ENCODE measurements at regions not wholly inside any gene's neighbourhood (a gene's known extent, or its start where the extent isn't known, plus 50 kb on each side); places are given as distances from the start of the nearest gene placed in this dataset.

DNA sequence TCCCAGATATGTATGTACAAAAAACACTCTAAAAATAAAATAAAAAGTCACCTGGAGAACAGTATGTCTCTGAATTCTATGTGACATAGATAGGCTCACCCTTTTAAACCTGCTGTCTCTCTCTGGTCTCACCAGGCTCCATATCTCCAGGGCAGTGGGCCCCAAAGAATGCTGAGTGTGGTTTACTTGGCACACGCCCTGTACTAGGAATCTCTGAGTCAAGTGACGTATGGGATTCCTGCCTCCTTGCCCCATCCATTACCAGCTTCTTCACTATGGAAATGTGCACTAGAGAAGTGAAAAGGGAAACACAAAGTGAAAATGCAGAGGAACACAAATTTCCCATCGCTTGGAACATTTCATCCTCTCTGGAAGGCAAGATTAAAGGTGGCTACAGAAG is 722.2 kb upstream of the TENM4 start:
- Histone ChIP-seq H3K4me2 (ENCODE audit: low read length) (no peak overlapping the region), H4K20me1 (ENCODE audit: low read length) (no peaks in the 10 kb centered on the region), H3K79me2 (ENCODE audit: low read length) (no peaks in the 10 kb centered on the region), H3F3A (ENCODE audit: low read length, unreplicated experiment) (no peaks in the 10 kb centered on the region), H3K36me3 (ENCODE audit: low read depth, low read length) (no peaks in the 10 kb centered on the region), H2AFZ (ENCODE audit: low read length) (no peak overlapping the region), H3K27me3 (ENCODE audit: low read length) (no peaks in the 10 kb centered on the region), H3K27ac (ENCODE audit: low read length) (no peak overlapping the region), H3K9me2 (replicated peaks; ENCODE audit: low read length) (no peaks in the 10 kb centered on the region), H3K9ac (ENCODE audit: low read length) (no peak overlapping the region), H3K4me3 (ENCODE audit: low read length) (no peak overlapping the region), H3K4me1 (ENCODE audit: insufficient read depth, low read length) (no peaks in the 10 kb centered on the region), H3K9me3 (ENCODE audit: low read length) (no peaks in the 10 kb centered on the region)
- ATAC-seq: no peak
- intact Hi-C loops (cut with micrococcal nuclease): no loop called here
- CTCF ChIA-PET: no interaction called here
- POLR2A ChIA-PET (ENCODE audit: unreplicated experiment): no interaction called here
- TF ChIP-seq EZH2 (IDR thresholded peaks at IDR 0.05; ENCODE audit: low read length, unreplicated experiment) (no peak), EZH2phosphoT487 (IDR thresholded peaks at IDR 0.05; ENCODE audit: borderline replicate concordance, low read length) (no peak)
- TF ChIP-seq, protein P1, sequence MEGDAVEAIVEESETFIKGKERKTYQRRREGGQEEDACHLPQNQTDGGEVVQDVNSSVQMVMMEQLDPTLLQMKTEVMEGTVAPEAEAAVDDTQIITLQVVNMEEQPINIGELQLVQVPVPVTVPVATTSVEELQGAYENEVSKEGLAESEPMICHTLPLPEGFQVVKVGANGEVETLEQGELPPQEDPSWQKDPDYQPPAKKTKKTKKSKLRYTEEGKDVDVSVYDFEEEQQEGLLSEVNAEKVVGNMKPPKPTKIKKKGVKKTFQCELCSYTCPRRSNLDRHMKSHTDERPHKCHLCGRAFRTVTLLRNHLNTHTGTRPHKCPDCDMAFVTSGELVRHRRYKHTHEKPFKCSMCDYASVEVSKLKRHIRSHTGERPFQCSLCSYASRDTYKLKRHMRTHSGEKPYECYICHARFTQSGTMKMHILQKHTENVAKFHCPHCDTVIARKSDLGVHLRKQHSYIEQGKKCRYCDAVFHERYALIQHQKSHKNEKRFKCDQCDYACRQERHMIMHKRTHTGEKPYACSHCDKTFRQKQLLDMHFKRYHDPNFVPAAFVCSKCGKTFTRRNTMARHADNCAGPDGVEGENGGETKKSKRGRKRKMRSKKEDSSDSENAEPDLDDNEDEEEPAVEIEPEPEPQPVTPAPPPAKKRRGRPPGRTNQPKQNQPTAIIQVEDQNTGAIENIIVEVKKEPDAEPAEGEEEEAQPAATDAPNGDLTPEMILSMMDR (conservative IDR thresholded peaks at IDR 0.05; ENCODE audit: low read depth, low read length): no peak
- BruUV-seq (replicated peaks): no TSS peak
- peak; percentile 57 for DNase-seq

DNA sequence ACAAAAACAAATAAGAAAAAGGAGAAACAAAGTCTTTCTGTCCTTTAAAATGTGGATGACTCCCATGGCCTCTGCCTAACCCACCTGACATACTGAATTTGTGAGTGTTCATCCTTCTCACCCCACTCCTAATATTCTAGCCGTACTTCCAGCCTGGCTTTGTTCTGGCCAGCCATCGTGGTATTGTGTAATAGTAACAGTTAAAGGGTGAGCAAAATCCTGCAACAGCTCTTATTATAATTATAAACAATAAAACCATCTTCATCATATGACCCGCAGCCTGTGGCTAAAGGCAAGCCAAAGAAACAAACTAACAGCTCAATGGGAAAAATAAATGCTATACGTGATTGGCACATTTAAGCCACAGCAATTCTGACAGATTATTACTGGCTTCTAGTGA is 721.6 kb upstream of the TENM4 start:
- no peak for TF ChIP-seq EZH2phosphoT487 (IDR thresholded peaks at IDR 0.05; ENCODE audit: borderline replicate concordance, low read length)
- TF ChIP-seq, protein P1 (conservative IDR thresholded peaks at IDR 0.05; ENCODE audit: low read depth, low read length): no peak
- no peak for TF ChIP-seq EZH2 (IDR thresholded peaks at IDR 0.05; ENCODE audit: low read length, unreplicated experiment)
- Histone ChIP-seq H3K4me3 (ENCODE audit: low read length) (no peak overlapping the region), H3K4me1 (ENCODE audit: insufficient read depth, low read length) (no peaks in the 10 kb centered on the region), H3K9me3 (ENCODE audit: low read length) (no peaks in the 10 kb centered on the region), H3K27ac (ENCODE audit: low read length) (no peak overlapping the region), H3K4me2 (ENCODE audit: low read length) (no peak overlapping the region), H3K27me3 (ENCODE audit: low read length) (no peaks in the 10 kb centered on the region), H3K9ac (ENCODE audit: low read length) (no peak overlapping the region), H3K79me2 (ENCODE audit: low read length) (no peaks in the 10 kb centered on the region), H4K20me1 (ENCODE audit: low read length) (no peaks in the 10 kb centered on the region), H3K9me2 (replicated peaks; ENCODE audit: low read length) (no peaks in the 10 kb centered on the region), H2AFZ (ENCODE audit: low read length) (no peak overlapping the region), H3F3A (ENCODE audit: low read length, unreplicated experiment) (no peaks in the 10 kb centered on the region), H3K36me3 (ENCODE audit: low read depth, low read length) (no peaks in the 10 kb centered on the region)
- POLR2A ChIA-PET (ENCODE audit: unreplicated experiment): no interaction called here
- intact Hi-C loops (cut with micrococcal nuclease): no loop called here
- DNase-seq: no peak
- ATAC-seq: no peak
- CTCF ChIA-PET: no interaction called here
- no TSS peak for BruUV-seq (replicated peaks)

DNA sequence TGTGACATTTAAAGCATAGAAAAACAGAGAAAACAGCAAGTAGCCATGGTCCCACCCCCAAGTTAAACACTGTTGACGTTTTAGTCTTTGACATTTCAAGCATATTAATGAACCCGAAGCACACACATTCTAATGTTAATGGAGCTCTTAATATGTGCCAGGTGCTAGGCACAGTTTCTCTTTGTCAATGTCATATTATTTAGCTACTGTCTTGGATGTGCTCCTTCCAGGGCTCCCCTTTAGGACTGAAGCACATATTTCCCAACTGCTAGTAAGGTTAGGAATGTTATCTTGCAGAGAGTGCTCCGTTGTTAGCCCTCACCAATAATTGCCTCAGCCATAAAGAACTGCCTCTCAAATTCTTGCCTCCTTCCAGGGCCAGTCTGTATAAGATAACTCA is 716.6 kb upstream of the TENM4 start:
- H3K79me2 ChIP-seq (ENCODE audit: low read length): no peaks in the 10 kb centered on the region
- intact Hi-C loops (cut with micrococcal nuclease): no loop called here
- no peaks in the 10 kb centered on the region for H3K27me3 ChIP-seq (ENCODE audit: low read length)
- H3K4me1 ChIP-seq (ENCODE audit: insufficient read depth, low read length): no peaks in the 10 kb centered on the region
- H3F3A ChIP-seq (ENCODE audit: low read length, unreplicated experiment): no peaks in the 10 kb centered on the region
- no peaks in the 10 kb centered on the region for H4K20me1 ChIP-seq (ENCODE audit: low read length)
- H3K9me3 ChIP-seq (ENCODE audit: low read length): no peaks in the 10 kb centered on the region
- no peak overlapping the region for H3K9ac ChIP-seq (ENCODE audit: low read length)
- ATAC-seq: no peak
- H3K4me2 ChIP-seq (ENCODE audit: low read length): no peak overlapping the region
- ChIA-PET CTCF (no interaction called here), POLR2A (ENCODE audit: unreplicated experiment) (no interaction called here)
- DNase-seq: no peak
- H3K9me2 ChIP-seq (replicated peaks; ENCODE audit: low read length): no peaks in the 10 kb centered on the region
- H3K27ac ChIP-seq (ENCODE audit: low read length): no peak overlapping the region
- H2AFZ ChIP-seq (ENCODE audit: low read length): no peak overlapping the region
- no peak for TF ChIP-seq EZH2 (IDR thresholded peaks at IDR 0.05; ENCODE audit: low read length, unreplicated experiment)
- TF ChIP-seq EZH2phosphoT487 (IDR thresholded peaks at IDR 0.05; ENCODE audit: borderline replicate concordance, low read length): no peak
- TF ChIP-seq, protein P1 (conservative IDR thresholded peaks at IDR 0.05; ENCODE audit: low read depth, low read length): no peak
- no peaks in the 10 kb centered on the region for H3K36me3 ChIP-seq (ENCODE audit: low read depth, low read length)
- H3K4me3 ChIP-seq (ENCODE audit: low read length): no peak overlapping the region
- BruUV-seq (replicated peaks): no TSS peak

Data from PC-3 (cell line).